HCT116 (cell line): ENCODE measurements at regions not wholly inside any gene's neighbourhood (a gene's known extent, or its start where the extent isn't known, plus 50 kb on each side); places are given as distances from the start of the nearest gene placed in this dataset.

ENCODE experiments used
- ATAC-seq: fragments of 200-7000 bp; cut with Tn5 transposase; 2 replicates; pipeline ENCODE4 v1.9.1; 2020; ENCODE audit warnings: mild to moderate bottlenecking, moderate library complexity
- BruUV-seq: library from RNA; stranded (reverse); fragments of 400-500 nt; replicated peaks from 2 replicates; lab custom pipeline; 2021; lab: Mats Ljungman, UMichigan
- CTCF ChIA-PET: fragments of 300-600 bp; sonication (Branson Sonifier 250); formaldehyde crosslinking; loops from one replicate; lab custom pipeline; 2021; ENCODE audit warnings: antibody characterized with exemption; lab: Charles Lee
- POLR2A ChIA-PET: fragments of 300-600, 350-600 bp; sonication (Branson Sonifier 250); formaldehyde crosslinking; loops from one replicate; lab custom pipeline; 2021; ENCODE audit warnings: antibody characterized with exemption; lab: Charles Lee
- RAD21 ChIA-PET, 2 experiments: fragments of 300-600 bp; sonication (Branson Sonifier 250); formaldehyde crosslinking; loops; one replicate each; lab custom pipeline; 2023; ENCODE audit warnings: low total read pairs in 2 of 2; ENCODE audit not compliant: uncharacterized antibody in 2 of 2, unreplicated experiment in 2 of 2, low non-redundant PET in 1 of 2; lab: Charles Lee
- DNase-seq: peaks from one replicate; pipeline ENCODE4 v3.0.0-alpha.2; 2010; ENCODE audit warnings: low read depth, low spot score
- H2AFZ ChIP-seq: fragments of 200-600 bp; shearing (Covaris generic), sonication (generic); 2 replicates; pipeline ENCODE4 v1.6.1; 2017; ENCODE audit warnings: low read depth, mixed run types, mixed read lengths, antibody characterized with exemption, low read length; ENCODE audit not compliant: poor library complexity, severe bottlenecking
- H3K27ac ChIP-seq: 2 replicates; pipeline ENCODE4 v1.5.1; 2012; ENCODE audit warnings: low read depth, low read length
- H3K27me3 ChIP-seq: fragments of 200-600 bp; sonication (generic); 2 replicates; pipeline ENCODE4 v1.6.1; 2016; ENCODE audit warnings: mixed run types, low read length, mixed read lengths; ENCODE audit not compliant: insufficient read depth
- H3K36me3 ChIP-seq, 2 experiments: fragments of 200-500 bp in 1 of 2; fragments of 200-600 bp in 1 of 2; sonication (Bioruptor generic) in 1 of 2; sonication (generic) in 1 of 2; 2 replicates each; pipeline versions ENCODE4 v1.5.1 to v1.6.1; 2014 to 2016; ENCODE audit warnings: low read length in 2 of 2, inconsistent platforms in 1 of 2, mixed read lengths in 1 of 2, mixed run types in 1 of 2; ENCODE audit not compliant: insufficient read depth in 2 of 2, control insufficient read depth in 1 of 2
- H3K4me1 ChIP-seq, 2 experiments: fragments of 200-600 bp in 1 of 2; sonication (generic) in 1 of 2; 2 replicates each; pipeline versions ENCODE4 v1.5.1 to v1.6.1; 2012 to 2017; ENCODE audit warnings: low read length in 2 of 2, inconsistent platforms in 1 of 2, mild to moderate bottlenecking in 1 of 2, mixed read lengths in 1 of 2, mixed run types in 1 of 2, moderate library complexity in 1 of 2; ENCODE audit not compliant: insufficient read depth in 2 of 2, control insufficient read depth in 1 of 2
- H3K4me2 ChIP-seq: fragments of 200-600 bp; sonication (generic); 2 replicates; pipeline ENCODE4 v1.6.1; 2017; ENCODE audit warnings: mixed run types, low read length, mixed read lengths
- H3K4me3 ChIP-seq, 2 experiments: fragments of 200-600 bp in 1 of 2; sonication (generic) in 1 of 2; replicated peaks in 1 of 2; 2 replicates each; pipeline ENCODE4 v1.5.1; 2011 to 2016; ENCODE audit warnings: low read length in 2 of 2, control low read depth in 1 of 2, low read depth in 1 of 2, mild to moderate bottlenecking in 1 of 2, mixed read lengths in 1 of 2, mixed run types in 1 of 2
- H3K79me2 ChIP-seq: fragments of 200-600 bp; sonication (generic); 2 replicates; pipeline ENCODE4 v1.6.1; 2017; ENCODE audit warnings: mild to moderate bottlenecking, mixed run types, low read length, moderate library complexity, mixed read lengths; ENCODE audit not compliant: insufficient read depth
- H3K9ac ChIP-seq: fragments of 200-600 bp; sonication (generic); 2 replicates; pipeline ENCODE4 v1.6.1; 2016; ENCODE audit warnings: low read length, mixed read lengths
- H3K9me2 ChIP-seq: fragments of 200-600 bp; sonication (generic), shearing (Covaris generic); 2 replicates; pipeline ENCODE4 v1.6.1; 2017; ENCODE audit warnings: mixed run types, mild to moderate bottlenecking, moderate library complexity; ENCODE audit not compliant: insufficient read depth
- H3K9me3 ChIP-seq, 2 experiments: fragments of 200-500 bp in 1 of 2; fragments of 200-600 bp in 1 of 2; sonication (Bioruptor generic) in 1 of 2; sonication (generic) in 1 of 2; 2 replicates each; pipeline ENCODE4 v1.6.1; 2014 to 2017; ENCODE audit warnings: low read length in 2 of 2, mixed read lengths in 2 of 2, inconsistent platforms in 1 of 2, low read depth in 1 of 2, mild to moderate bottlenecking in 1 of 2, mixed run types in 1 of 2, moderate library complexity in 1 of 2; ENCODE audit not compliant: control insufficient read depth in 1 of 2, insufficient read depth in 1 of 2
- H4K20me1 ChIP-seq: fragments of 200-600 bp; sonication (generic), shearing (Covaris generic); 2 replicates; pipeline ENCODE4 v1.6.1; 2017; ENCODE audit warnings: mixed run types, mild to moderate bottlenecking, moderate library complexity; ENCODE audit not compliant: insufficient read depth
- CBX3 ChIP-seq: IDR thresholded peaks from 2 replicates; pipeline ENCODE4 v1.6.1; 2012; ENCODE audit warnings: low read depth
- CEBPB ChIP-seq: IDR thresholded peaks from 2 replicates; pipeline ENCODE4 v1.6.1; 2012; ENCODE audit warnings: low read depth
- EGR1 ChIP-seq: IDR thresholded peaks from 2 replicates; pipeline ENCODE4 v1.6.1; 2012; ENCODE audit warnings: low read depth
- EZH2phosphoT487 ChIP-seq: fragments of 200-600 bp; IDR thresholded peaks from 2 replicates; pipeline ENCODE4 v1.6.1; 2018; ENCODE audit warnings: antibody characterized with exemption, borderline replicate concordance
- FOSL1 ChIP-seq: IDR thresholded peaks from 2 replicates; pipeline ENCODE4 v1.6.1; 2012; ENCODE audit warnings: low read depth
- JUND ChIP-seq: IDR thresholded peaks from 2 replicates; pipeline ENCODE4 v1.6.1; 2012
- POLR2A ChIP-seq: IDR thresholded peaks from 2 replicates; pipeline ENCODE4 v1.7.0; 2011; ENCODE audit warnings: borderline replicate concordance; ENCODE audit not compliant: insufficient read depth, insufficient read length; ENCODE audit errors: extremely low read depth
- POLR2AphosphoS5 ChIP-seq: IDR thresholded peaks from 2 replicates; pipeline ENCODE4 v1.6.1; 2011; ENCODE audit warnings: mild to moderate bottlenecking, low read depth, low read length, moderate library complexity
- RAD21 ChIP-seq: IDR thresholded peaks from 2 replicates; pipeline ENCODE4 v1.6.1; 2012; ENCODE audit warnings: low read depth, mild to moderate bottlenecking
- SIN3A ChIP-seq: IDR thresholded peaks from 2 replicates; pipeline ENCODE4 v1.6.1; 2012; ENCODE audit warnings: low read depth
- TCF7L2 ChIP-seq: IDR thresholded peaks from 2 replicates; pipeline ENCODE4 v1.7.0; 2011; ENCODE audit warnings: borderline replicate concordance, inconsistent platforms; ENCODE audit not compliant: insufficient read depth, insufficient read length; ENCODE audit errors: extremely low read depth
- YY1 ChIP-seq: IDR thresholded peaks from 2 replicates; pipeline ENCODE4 v1.6.1; 2011; ENCODE audit warnings: low read length, low read depth, moderate library complexity, mild to moderate bottlenecking; ENCODE audit not compliant: insufficient replicate concordance; ENCODE audit errors: extremely low read depth
- ZFX ChIP-seq: fragments of 450-650 bp; IDR thresholded peaks from 2 replicates; pipeline ENCODE4 v1.6.1; 2017
- ZNF274 ChIP-seq: fragments of 200-500 bp; sonication (Bioruptor generic); IDR thresholded peaks from 2 replicates; pipeline ENCODE4 v1.6.1; 2014; ENCODE audit warnings: mild to moderate bottlenecking, low read depth, low read length, inconsistent platforms
- intact Hi-C: fragments of 100-400 bp; cut with micrococcal nuclease; formaldehyde crosslinking; loops from 2 replicates; pipeline ENCODE4 v1.10.0; 2022
- TF ChIP-seq, protein P1 (sequence below): IDR thresholded peaks from 2 replicates; pipeline ENCODE4 v1.6.1; 2012
- TF ChIP-seq, protein P2 (sequence below): IDR thresholded peaks from 2 replicates; pipeline ENCODE4 v1.6.1; 2011; ENCODE audit warnings: mild to moderate bottlenecking, low read length, moderate library complexity; ENCODE audit not compliant: insufficient replicate concordance; ENCODE audit errors: extremely low read depth
- TF ChIP-seq, protein P3 (sequence below), 3 experiments: fragments of 200-600 bp in 1 of 3; sonication (generic) in 1 of 3; IDR thresholded peaks in 2 of 3; conservative IDR thresholded peaks in 1 of 3; 2 replicates each; pipeline ENCODE4 v1.5.1; 2012 to 2017; ENCODE audit warnings: low read depth in 2 of 3, low read length in 2 of 3, antibody characterized with exemption in 1 of 3, borderline replicate concordance in 1 of 3, control low read depth in 1 of 3, mild to moderate bottlenecking in 1 of 3, mixed read lengths in 1 of 3, mixed run types in 1 of 3, moderate library complexity in 1 of 3; ENCODE audit not compliant: insufficient read depth in 1 of 3

DNA sequence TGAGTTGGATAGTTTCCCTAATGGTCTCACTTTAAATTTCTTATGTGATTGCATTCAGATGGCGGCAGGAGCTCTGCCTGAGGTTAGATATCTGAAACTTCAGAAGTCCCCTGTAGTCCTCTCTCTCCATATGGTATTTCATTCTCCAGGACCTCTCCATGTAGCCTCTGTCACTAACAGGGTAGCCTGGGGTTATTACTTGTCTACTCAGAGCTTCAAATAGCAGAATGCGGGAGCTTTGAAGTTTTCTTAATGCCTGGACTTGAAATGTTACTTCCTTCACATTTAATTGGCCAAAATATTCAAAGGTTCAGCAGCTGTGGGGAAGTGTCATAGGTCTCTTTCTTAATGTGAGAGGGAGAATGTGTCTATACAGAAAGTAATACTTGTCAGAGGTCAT lies 1370.4 kb downstream of the GRIK2 start:
- H3K27me3 ChIP-seq = no peaks in the 10 kb centered on the region
- no peaks in the 10 kb centered on the region for H3K36me3 ChIP-seq
- no peak overlapping the region for H3K4me3 ChIP-seq
- CTCF ChIA-PET = no interaction called here
- DNase-seq = no peak
- peaks cover 7% of the 10 kb centered on the region; the same call in 1 of the 2 replicates for H3K9me2 ChIP-seq
- no peak for TF ChIP-seq JUND
- TF ChIP-seq CBX3 = no peak
- TF ChIP-seq, all 23 proteins: peak for 0
- POLR2A ChIA-PET = no interaction called here
- ATAC-seq = no peak
- no peaks in the 10 kb centered on the region for H4K20me1 ChIP-seq
- H3K9me3 ChIP-seq = no peaks in the 10 kb centered on the region
- no peak overlapping the region for H3K4me2 ChIP-seq
- RAD21 ChIA-PET = no interaction called here
- H3K4me1 ChIP-seq = peaks cover 3 to 5% of the 10 kb centered on the region in 2 experiments; a peak in 3 of 4 replicates
- H3K27ac ChIP-seq = no peak overlapping the region
- no TSS peak for BruUV-seq
- intact Hi-C loops = no loop called here
- H3K9ac ChIP-seq = no peak overlapping the region
- no peak overlapping the region for H2AFZ ChIP-seq
- H3K79me2 ChIP-seq = no peaks in the 10 kb centered on the region

DNA sequence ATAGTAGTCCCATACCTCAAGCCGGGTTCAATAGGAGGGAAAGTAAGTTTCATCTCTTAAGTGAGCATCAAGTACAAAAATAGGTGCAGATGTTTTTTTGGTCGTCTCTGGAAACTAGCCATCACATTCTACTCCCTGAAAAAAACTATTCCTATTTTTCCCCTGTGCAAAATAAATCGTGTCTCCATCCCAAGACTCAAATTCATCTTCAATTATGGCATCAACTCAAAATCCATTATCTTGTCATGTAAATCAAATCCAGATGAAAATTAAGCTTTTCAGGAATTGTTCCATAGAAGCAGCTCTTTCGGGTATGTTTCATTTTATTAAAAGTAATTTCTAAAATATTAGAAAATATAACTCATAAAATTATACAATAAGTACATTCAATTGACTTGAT lies 1368.4 kb downstream of the GRIK2 start:
- intact Hi-C loops = no loop called here
- Histone ChIP-seq H3K4me1 (peaks cover 3 to 5% of the 10 kb centered on the region in 2 experiments; a peak in 3 of 4 replicates), H3K9ac (no peak overlapping the region), H3K36me3 (no peaks in the 10 kb centered on the region), H3K4me2 (no peak overlapping the region), H3K9me2 (peaks cover 7% of the 10 kb centered on the region; the same call in 1 of the 2 replicates), H3K27me3 (no peaks in the 10 kb centered on the region), H2AFZ (no peak overlapping the region), H3K27ac (no peak overlapping the region), H4K20me1 (no peaks in the 10 kb centered on the region), H3K4me3 (no peak overlapping the region), H3K79me2 (no peaks in the 10 kb centered on the region), H3K9me3 (no peaks in the 10 kb centered on the region)
- DNase-seq (no peak), ATAC-seq (no peak)
- CTCF ChIA-PET = no interaction called here
- POLR2A ChIA-PET = no interaction called here
- no TSS peak for BruUV-seq
- RAD21 ChIA-PET = no interaction called here
- TF ChIP-seq CEBPB (no peak), SIN3A (no peak), FOSL1 (no peak), RAD21 (no peak), ZFX (no peak), YY1 (no peak), EZH2phosphoT487 (no peak), TCF7L2 (no peak), POLR2AphosphoS5 (no peak), POLR2A (no peak), ZNF274 (no peak), EGR1 (no peak)
- TF ChIP-seq, protein P1, sequence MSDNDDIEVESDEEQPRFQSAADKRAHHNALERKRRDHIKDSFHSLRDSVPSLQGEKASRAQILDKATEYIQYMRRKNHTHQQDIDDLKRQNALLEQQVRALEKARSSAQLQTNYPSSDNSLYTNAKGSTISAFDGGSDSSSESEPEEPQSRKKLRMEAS = no peak
- TF ChIP-seq, protein P2, sequence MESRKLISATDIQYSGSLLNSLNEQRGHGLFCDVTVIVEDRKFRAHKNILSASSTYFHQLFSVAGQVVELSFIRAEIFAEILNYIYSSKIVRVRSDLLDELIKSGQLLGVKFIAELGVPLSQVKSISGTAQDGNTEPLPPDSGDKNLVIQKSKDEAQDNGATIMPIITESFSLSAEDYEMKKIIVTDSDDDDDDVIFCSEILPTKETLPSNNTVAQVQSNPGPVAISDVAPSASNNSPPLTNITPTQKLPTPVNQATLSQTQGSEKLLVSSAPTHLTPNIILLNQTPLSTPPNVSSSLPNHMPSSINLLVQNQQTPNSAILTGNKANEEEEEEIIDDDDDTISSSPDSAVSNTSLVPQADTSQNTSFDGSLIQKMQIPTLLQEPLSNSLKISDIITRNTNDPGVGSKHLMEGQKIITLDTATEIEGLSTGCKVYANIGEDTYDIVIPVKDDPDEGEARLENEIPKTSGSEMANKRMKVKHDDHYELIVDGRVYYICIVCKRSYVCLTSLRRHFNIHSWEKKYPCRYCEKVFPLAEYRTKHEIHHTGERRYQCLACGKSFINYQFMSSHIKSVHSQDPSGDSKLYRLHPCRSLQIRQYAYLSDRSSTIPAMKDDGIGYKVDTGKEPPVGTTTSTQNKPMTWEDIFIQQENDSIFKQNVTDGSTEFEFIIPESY = no peak
- TF ChIP-seq, protein P3, sequence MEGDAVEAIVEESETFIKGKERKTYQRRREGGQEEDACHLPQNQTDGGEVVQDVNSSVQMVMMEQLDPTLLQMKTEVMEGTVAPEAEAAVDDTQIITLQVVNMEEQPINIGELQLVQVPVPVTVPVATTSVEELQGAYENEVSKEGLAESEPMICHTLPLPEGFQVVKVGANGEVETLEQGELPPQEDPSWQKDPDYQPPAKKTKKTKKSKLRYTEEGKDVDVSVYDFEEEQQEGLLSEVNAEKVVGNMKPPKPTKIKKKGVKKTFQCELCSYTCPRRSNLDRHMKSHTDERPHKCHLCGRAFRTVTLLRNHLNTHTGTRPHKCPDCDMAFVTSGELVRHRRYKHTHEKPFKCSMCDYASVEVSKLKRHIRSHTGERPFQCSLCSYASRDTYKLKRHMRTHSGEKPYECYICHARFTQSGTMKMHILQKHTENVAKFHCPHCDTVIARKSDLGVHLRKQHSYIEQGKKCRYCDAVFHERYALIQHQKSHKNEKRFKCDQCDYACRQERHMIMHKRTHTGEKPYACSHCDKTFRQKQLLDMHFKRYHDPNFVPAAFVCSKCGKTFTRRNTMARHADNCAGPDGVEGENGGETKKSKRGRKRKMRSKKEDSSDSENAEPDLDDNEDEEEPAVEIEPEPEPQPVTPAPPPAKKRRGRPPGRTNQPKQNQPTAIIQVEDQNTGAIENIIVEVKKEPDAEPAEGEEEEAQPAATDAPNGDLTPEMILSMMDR (IDR thresholded peaks at IDR 0.05 in 2 of 3, conservative IDR thresholded peaks at IDR 0.05 in 1 of 3; ENCODE audit: borderline replicate concordance in 1 of 3, insufficient read depth in 1 of 3, low read depth in 2 of 3, low read length in 2 of 3) = no peak
